Keratinocyte (primary cell): ENCODE measurements at regions not wholly inside any gene's neighbourhood (a gene's known extent, or its start where the extent isn't known, plus 50 kb on each side); places are given as distances from the start of the nearest gene placed in this dataset.

Experiments
- DNase-seq: peaks from one replicate; pipeline ENCODE4 v3.0.0-alpha.2; 2011; ENCODE audit warnings: low read depth, missing footprints, low spot score
- FAIRE-seq: peaks from 2 replicates; lab custom pipeline; 2011; peaks lifted over from hg19 to GRCh38; lab: Jason Lieb, UNC
- H2AFZ ChIP-seq: 2 replicates; pipeline ENCODE4 v1.6.0; 2012; ENCODE audit warnings: low read length, control low read depth, inconsistent platforms; ENCODE audit not compliant: control insufficient read depth
- H3K27ac ChIP-seq: 2 replicates; pipeline ENCODE4 v1.5.1; 2011; ENCODE audit warnings: low read length; ENCODE audit not compliant: control insufficient read depth, insufficient read depth
- H3K27me3 ChIP-seq: 3 replicates; pipeline ENCODE4 v1.6.0; 2011; ENCODE audit warnings: low read length; ENCODE audit not compliant: control insufficient read depth, insufficient read depth; ENCODE audit errors: extremely low read depth
- H3K36me3 ChIP-seq, 2 experiments: 2 replicates in 1 of 2; 3 replicates in 1 of 2; pipeline ENCODE4 v1.5.1; 2011; ENCODE audit warnings: low read length in 2 of 2, mild to moderate bottlenecking in 1 of 2; ENCODE audit not compliant: control insufficient read depth in 2 of 2, insufficient read depth in 2 of 2; ENCODE audit errors: extremely low read depth in 1 of 2
- H3K4me1 ChIP-seq: 3 replicates; pipeline ENCODE4 v1.5.1; 2011; ENCODE audit warnings: low read length; ENCODE audit not compliant: control insufficient read depth, insufficient read depth; ENCODE audit errors: extremely low read depth
- H3K4me2 ChIP-seq: 3 replicates; pipeline ENCODE4 v1.6.0; 2011; ENCODE audit warnings: low read depth, low read length; ENCODE audit not compliant: control insufficient read depth, insufficient read depth; ENCODE audit errors: extremely low read depth
- H3K4me3 ChIP-seq, 3 experiments: fragments of 200-600 bp in 1 of 3; sonication (generic) in 1 of 3; 2 replicates in 2 of 3; 3 replicates in 1 of 3; pipeline ENCODE4 v1.5.1; 2011 to 2016; ENCODE audit warnings: low read length in 3 of 3, mild to moderate bottlenecking in 3 of 3, control low read depth in 2 of 3, inconsistent platforms in 1 of 3, low read depth in 1 of 3, mixed read lengths in 1 of 3, mixed run types in 1 of 3, moderate library complexity in 1 of 3; ENCODE audit not compliant: control insufficient read depth in 2 of 3, insufficient read depth in 2 of 3; ENCODE audit errors: extremely low read depth in 1 of 3
- H3K79me2 ChIP-seq: 2 replicates; pipeline ENCODE4 v1.6.0; 2012; ENCODE audit warnings: low read length; ENCODE audit not compliant: control insufficient read depth, insufficient read depth
- H3K9ac ChIP-seq: 3 replicates; pipeline ENCODE4 v1.6.0; 2011; ENCODE audit warnings: low read length; ENCODE audit not compliant: control insufficient read depth, insufficient read depth; ENCODE audit errors: extremely low read depth
- H3K9me1 ChIP-seq: 3 replicates; pipeline ENCODE4 v1.6.0; 2011; ENCODE audit warnings: low read length; ENCODE audit not compliant: control insufficient read depth, insufficient read depth; ENCODE audit errors: extremely low read depth
- H3K9me3 ChIP-seq: 2 replicates; pipeline ENCODE4 v1.5.1; 2012; ENCODE audit warnings: low read depth, low read length; ENCODE audit not compliant: control insufficient read depth
- H4K20me1 ChIP-seq: 3 replicates; pipeline ENCODE4 v1.6.0; 2011; ENCODE audit warnings: low read length; ENCODE audit not compliant: control insufficient read depth, insufficient read depth; ENCODE audit errors: extremely low read depth
- CTCF ChIP-seq, 3 experiments: IDR thresholded peaks in 1 of 3; conservative IDR thresholded peaks in 1 of 3; optimal IDR thresholded peaks in 1 of 3; 2 replicates in 2 of 3; 3 replicates in 1 of 3; pipeline versions ENCODE3 to v1.5.1; 2011; ENCODE audit warnings: low read length in 3 of 3, mild to moderate bottlenecking in 3 of 3, moderate library complexity in 2 of 3, control low read depth in 1 of 3, inconsistent platforms in 1 of 3; ENCODE audit not compliant: insufficient read depth in 2 of 3; ENCODE audit errors: extremely low read depth in 1 of 3
- EZH2 ChIP-seq: IDR thresholded peaks from one replicate; pipeline ENCODE4 v1.6.1; 2012; ENCODE audit warnings: inconsistent platforms, mild to moderate bottlenecking, low read length, moderate library complexity
- dilution Hi-C: fragments of 300-500 bp; cut with MboI; formaldehyde crosslinking; loops from one replicate; pipeline ENCODE4 v1.7.0; 2020; ENCODE audit warnings: low sequenced_read_pairs; ENCODE audit not compliant: extremely low pct_ligation_motif_present

- no peak overlapping the region for H2AFZ ChIP-seq
- no peaks in the 10 kb centered on the region for H3K9me1 ChIP-seq
- TF ChIP-seq EZH2, result no peak
- TF ChIP-seq CTCF (optimal IDR thresholded peaks at IDR 0.05 in 1 of 3, IDR thresholded peaks at IDR 0.05 in 1 of 3, conservative IDR thresholded peaks at IDR 0.05 in 1 of 3; ENCODE audit: extremely low read depth in 1 of 3, insufficient read depth in 2 of 3, low read length in 3 of 3), result no peak
- no peaks in the 10 kb centered on the region for H3K4me1 ChIP-seq
- H3K4me2 ChIP-seq, result no peak overlapping the region
- no peaks in the 10 kb centered on the region for H3K9me3 ChIP-seq
- dilution Hi-C loops, result no loop called here
- H3K79me2 ChIP-seq, result no peaks in the 10 kb centered on the region
- H3K4me3 ChIP-seq, result no peak overlapping the region
- no peaks in the 10 kb centered on the region for H3K27me3 ChIP-seq
- H3K27ac ChIP-seq, result no peak overlapping the region
- DNase-seq, result no peak
- no peak for FAIRE-seq
- H4K20me1 ChIP-seq, result no peaks in the 10 kb centered on the region
- H3K36me3 ChIP-seq, result no peaks in the 10 kb centered on the region
- H3K9ac ChIP-seq, result no peak overlapping the region
Measured at GRCh38 chr7:68776326-68776725, 821.9 kb upstream of the AUTS2 start.

- Histone ChIP-seq H3K36me3 (no peaks in the 10 kb centered on the region), H3K4me2 (no peak overlapping the region), H3K27me3 (no peaks in the 10 kb centered on the region), H3K27ac (no peak overlapping the region), H3K9ac (no peak overlapping the region), H3K4me3 (no peak overlapping the region), H4K20me1 (no peaks in the 10 kb centered on the region), H2AFZ (no peak overlapping the region), H3K9me3 (no peaks in the 10 kb centered on the region), H3K4me1 (no peaks in the 10 kb centered on the region), H3K9me1 (no peaks in the 10 kb centered on the region), H3K79me2 (no peaks in the 10 kb centered on the region)
- dilution Hi-C loops, result no loop called here
- DNase-seq (no peak), FAIRE-seq (no peak)
- no peak for TF ChIP-seq EZH2
- TF ChIP-seq CTCF (optimal IDR thresholded peaks at IDR 0.05 in 1 of 3, IDR thresholded peaks at IDR 0.05 in 1 of 3, conservative IDR thresholded peaks at IDR 0.05 in 1 of 3; ENCODE audit: extremely low read depth in 1 of 3, insufficient read depth in 2 of 3, low read length in 3 of 3), result no peak
Measured at GRCh38 chr7:68783684-68784083, 814.6 kb upstream of the AUTS2 start.
